Uterus (tissue), 2 donors: ENCODE measurements at regions not wholly inside any gene's neighbourhood (a gene's known extent, or its start where the extent isn't known, plus 50 kb on each side); places are given as distances from the start of the nearest gene placed in this dataset.

Source experiments
- POLR2A ChIP-seq, 2 donors: fragments of 450-650 bp; IDR thresholded peaks; one replicate each; pipeline ENCODE4 v1.6.1; 2016; ENCODE audit warnings: antibody characterized with exemption in 2 of 2, mild to moderate bottlenecking in 1 of 2, moderate library complexity in 1 of 2
- TF ChIP-seq, protein P1 (sequence below), 4 experiments: fragments of 200-600 bp in 2 of 4; fragments of 450-650 bp in 2 of 4; sonication (generic) in 2 of 4; IDR thresholded peaks; one replicate each; pipeline ENCODE4 v1.5.1; 2016 to 2019; ENCODE audit warnings: antibody characterized with exemption in 4 of 4, mild to moderate bottlenecking in 2 of 4, moderate library complexity in 1 of 4

DNA sequence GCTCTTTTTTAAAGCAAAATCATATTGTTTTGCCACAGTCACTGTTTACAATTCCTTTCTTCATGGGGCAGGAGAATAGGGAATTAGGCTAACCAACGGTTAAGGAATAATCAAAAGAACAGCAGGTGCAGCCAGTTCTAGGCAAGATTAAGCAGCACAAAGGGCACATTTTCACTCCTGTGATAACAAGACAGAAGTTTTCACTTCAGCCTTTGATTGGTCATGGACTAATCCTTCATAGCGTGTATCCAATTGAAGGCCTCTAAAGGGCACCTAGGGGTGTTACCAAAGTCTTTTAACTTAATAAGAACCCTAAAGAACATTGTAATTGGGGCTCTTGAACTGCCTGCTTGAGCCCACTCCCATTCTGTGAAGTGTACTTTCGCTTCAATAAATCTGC, 206.9 kb upstream of the AMIGO2 start:
- TF ChIP-seq, protein P1, sequence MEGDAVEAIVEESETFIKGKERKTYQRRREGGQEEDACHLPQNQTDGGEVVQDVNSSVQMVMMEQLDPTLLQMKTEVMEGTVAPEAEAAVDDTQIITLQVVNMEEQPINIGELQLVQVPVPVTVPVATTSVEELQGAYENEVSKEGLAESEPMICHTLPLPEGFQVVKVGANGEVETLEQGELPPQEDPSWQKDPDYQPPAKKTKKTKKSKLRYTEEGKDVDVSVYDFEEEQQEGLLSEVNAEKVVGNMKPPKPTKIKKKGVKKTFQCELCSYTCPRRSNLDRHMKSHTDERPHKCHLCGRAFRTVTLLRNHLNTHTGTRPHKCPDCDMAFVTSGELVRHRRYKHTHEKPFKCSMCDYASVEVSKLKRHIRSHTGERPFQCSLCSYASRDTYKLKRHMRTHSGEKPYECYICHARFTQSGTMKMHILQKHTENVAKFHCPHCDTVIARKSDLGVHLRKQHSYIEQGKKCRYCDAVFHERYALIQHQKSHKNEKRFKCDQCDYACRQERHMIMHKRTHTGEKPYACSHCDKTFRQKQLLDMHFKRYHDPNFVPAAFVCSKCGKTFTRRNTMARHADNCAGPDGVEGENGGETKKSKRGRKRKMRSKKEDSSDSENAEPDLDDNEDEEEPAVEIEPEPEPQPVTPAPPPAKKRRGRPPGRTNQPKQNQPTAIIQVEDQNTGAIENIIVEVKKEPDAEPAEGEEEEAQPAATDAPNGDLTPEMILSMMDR (IDR thresholded peaks at IDR 0.05): no peak
- TF ChIP-seq POLR2A (IDR thresholded peaks at IDR 0.05): no peak
